GM12878 (cell line): ENCODE measurements at regions not wholly inside any gene's neighbourhood (a gene's known extent, or its start where the extent isn't known, plus 50 kb on each side); places are given as distances from the start of the nearest gene placed in this dataset.

Source experiments
- ATAC-seq: fragments of 200-7000 bp; cut with Tn5 transposase; 3 replicates; pipeline ENCODE4 v1.9.1; 2020; ENCODE audit warnings: mild to moderate bottlenecking, moderate library complexity
- BruUV-seq: library from RNA; stranded (reverse); fragments of 400-500 nt; replicated peaks from 2 replicates; lab custom pipeline; 2021; lab: Mats Ljungman, UMichigan
- CTCF ChIA-PET: fragments of 300-600 bp; sonication (Branson Sonifier 250); formaldehyde crosslinking; extraction: SDS; loops from one replicate; lab custom pipeline; 2021; ENCODE audit warnings: inconsistent platforms; lab: Yijun Ruan, JAX
- POLR2A ChIA-PET: fragments of 350-600 bp; formaldehyde crosslinking; extraction: SDS; loops from one replicate; lab custom pipeline; 2021; ENCODE audit warnings: inconsistent platforms; lab: Charles Lee
- RAD21 ChIA-PET: fragments of 300-600 bp; sonication (Branson Sonifier 250); formaldehyde crosslinking; loops from one replicate; lab custom pipeline; 2023; ENCODE audit warnings: antibody characterized with exemption; ENCODE audit not compliant: unreplicated experiment; lab: Charles Lee
- SMC1A ChIA-PET: fragments of 300-600 bp; sonication (Branson Sonifier 250); formaldehyde crosslinking; loops from one replicate; lab custom pipeline; 2023; ENCODE audit not compliant: unreplicated experiment, uncharacterized antibody; lab: Charles Lee
- DNase-seq: peaks from one replicate; pipeline ENCODE4 v3.0.0-alpha.2; 2011; ENCODE audit warnings: low read depth, low spot score
- FAIRE-seq: peaks from 3 replicates; lab custom pipeline; 2011; peaks lifted over from hg19 to GRCh38; lab: Jason Lieb, UNC
- H2AFZ ChIP-seq: 2 replicates; pipeline ENCODE4 v1.6.0; 2011; ENCODE audit warnings: low read depth, low read length, control low read depth; ENCODE audit not compliant: control insufficient read depth
- H3K27ac ChIP-seq: 2 replicates; pipeline ENCODE4 v1.5.1; 2011; ENCODE audit warnings: control low read depth; ENCODE audit not compliant: control insufficient read depth, insufficient read depth
- H3K27me3 ChIP-seq, 2 experiments: replicated peaks in 1 of 2; 2 replicates each; pipeline versions ENCODE4 v1.6.0 to v1.6.1; 2011; ENCODE audit warnings: low read length in 1 of 2; ENCODE audit not compliant: control insufficient read depth in 2 of 2, insufficient read depth in 2 of 2
- H3K36me3 ChIP-seq, 2 experiments: 2 replicates each; pipeline ENCODE4 v1.5.1; 2011; ENCODE audit warnings: low read length in 1 of 2; ENCODE audit not compliant: control insufficient read depth in 2 of 2, insufficient read depth in 2 of 2
- H3K4me1 ChIP-seq: 2 replicates; pipeline ENCODE4 v1.6.1; 2011; ENCODE audit warnings: mild to moderate bottlenecking, low read length, moderate library complexity, mixed read lengths; ENCODE audit not compliant: control insufficient read depth, insufficient read depth
- H3K4me2 ChIP-seq: 2 replicates; pipeline ENCODE4 v1.6.0; 2011; ENCODE audit warnings: control low read depth; ENCODE audit not compliant: control insufficient read depth, insufficient read depth
- H3K4me3 ChIP-seq: fragments of 200-600 bp; sonication (generic); 2 replicates; pipeline ENCODE4 v1.5.1; 2016
- H3K79me2 ChIP-seq: 2 replicates; pipeline ENCODE4 v1.6.0; 2011; ENCODE audit warnings: low read length; ENCODE audit not compliant: control insufficient read depth, insufficient read depth
- H3K9ac ChIP-seq: 2 replicates; pipeline ENCODE4 v1.8.0; 2011; ENCODE audit warnings: low read length, control low read depth, mixed read lengths; ENCODE audit not compliant: control insufficient read depth, insufficient read depth
- H3K9me3 ChIP-seq: replicated peaks from 3 replicates; pipeline ENCODE4 v1.5.1; 2011; ENCODE audit warnings: mild to moderate bottlenecking, low read length; ENCODE audit not compliant: control insufficient read depth, insufficient read depth
- H4K20me1 ChIP-seq: 2 replicates; pipeline ENCODE4 v1.6.0; 2011; ENCODE audit not compliant: control insufficient read depth, insufficient read depth
- BACH1 ChIP-seq: fragments of 450-650 bp; IDR thresholded peaks from 2 replicates; pipeline ENCODE4 v1.6.1; 2017; ENCODE audit warnings: mild to moderate bottlenecking, borderline replicate concordance
- CUX1 ChIP-seq: IDR thresholded peaks from 2 replicates; pipeline ENCODE4 v1.6.1; 2012; ENCODE audit warnings: improper control_type of control experiment, low read depth, low read length; ENCODE audit not compliant: insufficient replicate concordance
- MYC ChIP-seq: IDR thresholded peaks from 2 replicates; pipeline ENCODE4 v1.6.1; 2011; ENCODE audit warnings: mild to moderate bottlenecking, low read length, moderate library complexity, inconsistent platforms; ENCODE audit not compliant: insufficient read depth, insufficient replicate concordance, insufficient read length, severe bottlenecking
- WGBS: methylation state at CpG from one replicate; pipeline ENCODE4 v1.1.6; 2016; ENCODE audit warnings: low lambda C conversion rate; ENCODE audit not compliant: insufficient replicate concordance, insufficient coverage; ENCODE audit errors: missing lambda C conversion rate; 5-methylcytosine and 5-hydroxymethylcytosine counted together
- in situ Hi-C: fragments of 300-500 bp; cut with MboI; formaldehyde crosslinking; loops from 9 replicates; pipeline ENCODE4 v1.14.3; 2018; ENCODE audit warnings: mixed read lengths
- intact Hi-C: fragments of 100-400 bp; cut with micrococcal nuclease; formaldehyde crosslinking; loops from one replicate; pipeline ENCODE4 v1.14.2; 2022; ENCODE audit not compliant: unreplicated experiment

GRCh38 chr9:23587903-23588302 is 238.1 kb downstream of the ELAVL2 start:
- H3K4me2 ChIP-seq: no peak overlapping the region
- no peak for DNase-seq
- ChIA-PET RAD21 (interaction anchor here (0.8 to 1.9 kb wide), 12 partner anchors 9 to 259 kb away, joined by 3 to 8 read pairs (median 4); no protein-coding TSS in a partner anchor), SMC1A (interaction anchor here (0.8 to 2.7 kb wide), 14 partner anchors 10 to 251 kb away, joined by 3 to 16 read pairs (median 3); partner anchors contain the start of gene ELAVL2), CTCF (interaction anchor here (0.8 to 1.7 kb wide), 3 partner anchors 20 to 129 kb away, joined by 3 to 4 read pairs (median 3); no protein-coding TSS in a partner anchor), POLR2A (interaction anchor here (1.0 kb wide), 1 partner anchor 202 kb away, joined by 3 read pairs; no protein-coding TSS in a partner anchor)
- WGBS: 16% methylated on average over 2 of the region's 2 CpGs
- H3K27me3 ChIP-seq: no peaks in the 10 kb centered on the region
- H3K4me3 ChIP-seq: no peak overlapping the region
- H3K36me3 ChIP-seq: no peaks in the 10 kb centered on the region
- in situ Hi-C loops: no loop called here
- FAIRE-seq: no peak
- H3K79me2 ChIP-seq: no peaks in the 10 kb centered on the region
- no peak overlapping the region for H3K27ac ChIP-seq
- intact Hi-C loops: loop anchor here (1.0 kb wide), 1 partner anchor 13 kb away; no protein-coding TSS in a partner anchor
- BruUV-seq: no TSS peak
- H3K9ac ChIP-seq: no peak overlapping the region
- 0 out of 3 replicates have a peak, but pooled peaks have one; percentile 16 for ATAC-seq
- H4K20me1 ChIP-seq: no peaks in the 10 kb centered on the region
- no peak for TF ChIP-seq CUX1
- TF ChIP-seq BACH1: no peak
- TF ChIP-seq MYC: no peak
- H3K4me1 ChIP-seq: no peaks in the 10 kb centered on the region
- H2AFZ ChIP-seq: no peak overlapping the region
- no peaks in the 10 kb centered on the region for H3K9me3 ChIP-seq
